Activated naive CD8-positive, alpha-beta T cell treated with anti-CD3 and anti-CD28 coated beads for 36 hours (primary cell): ENCODE measurements at regions not wholly inside any gene's neighbourhood (a gene's known extent, or its start where the extent isn't known, plus 50 kb on each side); places are given as distances from the start of the nearest gene placed in this dataset.
"Not testable (repeated sequence)": the region's sequence is repeated elsewhere in the genome, so short reads cannot be mapped to it uniquely, and the experiment has no call there.

Experiments used
- DNase-seq: peaks from one replicate; pipeline ENCODE4 v3.0.0; 2021
- H3K27ac Mint-ChIP-seq: one replicate; pipeline ENCODE4 v1.8.0; 2022; ENCODE audit warnings: mild to moderate bottlenecking, moderate library complexity, mixed read lengths
- H3K27me3 Mint-ChIP-seq: one replicate; pipeline ENCODE4 v1.8.0; 2022; ENCODE audit warnings: mild to moderate bottlenecking, mixed read lengths
- H3K36me3 Mint-ChIP-seq: one replicate; pipeline ENCODE4 v1.8.0; 2021; ENCODE audit warnings: mild to moderate bottlenecking, mixed read lengths
- H3K4me1 Mint-ChIP-seq: one replicate; pipeline ENCODE4 v1.8.0; 2021; ENCODE audit warnings: mixed read lengths
- H3K4me3 Mint-ChIP-seq: one replicate; pipeline ENCODE4 v1.8.0; 2022; ENCODE audit warnings: mild to moderate bottlenecking, moderate library complexity, mixed read lengths
- H3K9me3 Mint-ChIP-seq: one replicate; pipeline ENCODE4 v1.8.0; 2022; ENCODE audit warnings: mixed read lengths

DNA sequence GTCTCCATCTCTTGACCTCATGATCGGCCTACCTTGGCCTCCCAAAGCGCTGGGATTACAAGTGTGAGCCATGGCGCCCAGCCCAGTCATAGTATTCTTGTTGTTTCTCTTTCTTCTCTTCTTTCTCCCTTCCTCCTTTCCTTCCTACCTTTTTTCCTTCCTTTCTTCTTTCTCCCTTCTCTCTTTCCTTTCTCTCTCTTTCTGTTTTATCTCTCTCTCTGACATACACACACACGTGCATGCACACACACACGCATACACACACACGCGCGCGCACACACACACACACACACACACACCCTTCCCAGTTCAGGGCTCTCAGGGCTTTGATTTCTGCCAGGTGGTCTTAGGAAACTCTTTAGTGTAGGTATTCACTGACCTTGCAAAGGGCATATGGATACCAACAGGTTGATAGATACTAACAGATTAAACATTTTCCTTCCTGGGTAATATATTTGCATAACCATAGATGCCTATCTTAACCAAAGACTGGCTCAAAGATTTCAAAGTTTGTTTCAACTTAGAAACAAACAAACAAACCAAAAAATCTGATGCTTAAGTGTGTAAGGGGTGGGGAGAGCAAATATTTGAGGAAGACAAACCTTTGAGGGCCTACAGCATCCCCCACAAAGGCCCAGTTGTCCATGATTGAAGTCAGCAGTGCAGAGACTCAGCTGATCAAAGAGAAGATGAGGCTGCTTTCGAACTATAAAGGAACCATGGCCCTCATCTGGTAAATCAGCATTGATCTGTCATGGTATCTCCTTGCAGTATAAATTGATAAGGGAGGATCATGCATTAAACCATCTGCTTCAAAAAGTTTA lies 288.2 kb upstream of the SEMA6A start:
- Mint-ChIP-seq H3K27me3 (peaks cover 9% of the 10 kb centered on the region), H3K4me3 (no peak overlapping the region), H3K27ac (no peak overlapping the region), H3K4me1 (no peaks in the 10 kb centered on the region), H3K9me3 (no peaks in the 10 kb centered on the region), H3K36me3 (no peaks in the 10 kb centered on the region)
- no peak for DNase-seq

DNA sequence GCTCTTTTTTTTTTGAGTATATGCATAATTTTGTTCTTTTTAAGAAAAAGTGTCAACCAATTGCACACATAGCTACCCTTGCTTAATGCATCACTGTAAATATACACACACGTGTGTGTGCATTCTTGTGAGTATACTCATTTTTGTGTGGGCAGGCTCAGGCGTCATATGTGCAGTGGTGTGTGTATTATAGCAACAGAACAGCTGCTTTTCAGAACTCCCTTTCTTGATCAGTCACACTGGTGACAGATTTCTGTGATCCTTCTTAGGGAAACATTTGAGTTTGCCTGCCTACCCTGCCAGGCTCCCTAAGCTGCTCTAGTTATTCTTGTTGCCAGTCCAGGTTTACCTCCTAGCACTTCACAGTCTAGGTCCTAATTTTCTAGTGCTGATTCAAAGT lies 287.0 kb upstream of the SEMA6A start:
- H3K4me1 Mint-ChIP-seq: no peaks in the 10 kb centered on the region

DNA sequence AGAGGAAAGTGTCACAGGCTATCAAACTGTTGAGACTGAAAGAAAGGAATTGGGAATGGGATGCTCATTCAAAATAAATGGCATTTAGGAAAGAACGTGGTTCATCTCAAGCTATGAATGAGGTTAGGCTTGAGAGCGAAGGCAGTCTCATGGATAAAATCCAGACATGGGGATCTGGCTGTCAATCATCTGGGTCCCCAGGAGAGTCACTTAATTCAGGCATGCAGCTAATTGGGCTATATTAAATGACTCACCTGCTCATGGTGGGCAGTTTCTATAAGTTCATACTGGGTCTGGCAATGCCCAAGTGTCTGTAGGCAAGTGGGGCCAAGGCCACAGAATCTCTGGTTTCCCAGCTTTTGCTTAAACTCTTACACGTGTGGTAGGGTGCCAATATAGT lies 286.5 kb upstream of the SEMA6A start:
- Mint-ChIP-seq H3K27me3 (peaks cover 6% of the 10 kb centered on the region), H3K4me3 (no peak overlapping the region)

More for the DNA sequence above, 287.0 kb upstream of the SEMA6A start:
- Mint-ChIP-seq H3K9me3 (no peaks in the 10 kb centered on the region), H3K27ac (no peak overlapping the region), H3K27me3 (peaks cover 6% of the 10 kb centered on the region), H3K4me3 (no peak overlapping the region), H3K36me3 (no peaks in the 10 kb centered on the region)
- no peak for DNase-seq

DNA sequence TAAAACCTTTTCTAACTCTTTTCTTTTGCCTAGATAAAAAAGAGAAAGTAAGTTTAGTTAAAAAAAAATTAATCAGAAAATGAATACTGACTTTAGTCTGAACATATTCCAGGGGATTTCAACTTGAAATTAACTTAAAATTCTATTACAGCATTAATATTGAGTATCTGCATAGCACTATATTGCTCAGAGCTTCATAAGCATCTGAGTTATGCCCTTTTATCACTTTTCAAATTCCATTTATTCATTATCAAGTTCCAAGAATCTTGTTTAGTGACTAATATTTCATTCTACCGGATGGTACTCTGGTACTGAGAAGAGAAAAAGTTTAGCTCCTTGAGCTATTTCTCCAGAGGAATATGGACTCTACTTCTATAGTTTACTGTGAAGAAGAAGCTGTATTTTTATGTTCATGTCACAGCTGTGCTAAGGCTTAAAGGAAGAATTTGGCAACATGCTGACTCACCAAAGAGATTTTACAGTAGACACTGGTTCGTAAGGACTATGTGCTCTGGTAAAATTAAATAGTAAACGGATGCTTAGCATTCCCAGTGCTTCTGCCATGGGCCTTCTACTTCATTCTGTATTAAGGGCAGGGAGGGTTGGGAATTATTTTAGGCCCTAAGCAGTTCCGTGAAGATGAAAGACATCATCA lies 285.2 kb upstream of the SEMA6A start:
- no peak for DNase-seq
- H3K9me3 Mint-ChIP-seq: no peaks in the 10 kb centered on the region
- H3K4me1 Mint-ChIP-seq: no peaks in the 10 kb centered on the region
- no peak overlapping the region for H3K27ac Mint-ChIP-seq
- peaks cover 2% of the 10 kb centered on the region for H3K27me3 Mint-ChIP-seq
- no peaks in the 10 kb centered on the region for H3K36me3 Mint-ChIP-seq
- no peak overlapping the region for H3K4me3 Mint-ChIP-seq

More for the DNA sequence above, 286.5 kb upstream of the SEMA6A start:
- H3K4me1 Mint-ChIP-seq: no peaks in the 10 kb centered on the region
- no peak overlapping the region for H3K27ac Mint-ChIP-seq
- H3K36me3 Mint-ChIP-seq: no peaks in the 10 kb centered on the region
- no peaks in the 10 kb centered on the region for H3K9me3 Mint-ChIP-seq
- DNase-seq: no peak

DNA sequence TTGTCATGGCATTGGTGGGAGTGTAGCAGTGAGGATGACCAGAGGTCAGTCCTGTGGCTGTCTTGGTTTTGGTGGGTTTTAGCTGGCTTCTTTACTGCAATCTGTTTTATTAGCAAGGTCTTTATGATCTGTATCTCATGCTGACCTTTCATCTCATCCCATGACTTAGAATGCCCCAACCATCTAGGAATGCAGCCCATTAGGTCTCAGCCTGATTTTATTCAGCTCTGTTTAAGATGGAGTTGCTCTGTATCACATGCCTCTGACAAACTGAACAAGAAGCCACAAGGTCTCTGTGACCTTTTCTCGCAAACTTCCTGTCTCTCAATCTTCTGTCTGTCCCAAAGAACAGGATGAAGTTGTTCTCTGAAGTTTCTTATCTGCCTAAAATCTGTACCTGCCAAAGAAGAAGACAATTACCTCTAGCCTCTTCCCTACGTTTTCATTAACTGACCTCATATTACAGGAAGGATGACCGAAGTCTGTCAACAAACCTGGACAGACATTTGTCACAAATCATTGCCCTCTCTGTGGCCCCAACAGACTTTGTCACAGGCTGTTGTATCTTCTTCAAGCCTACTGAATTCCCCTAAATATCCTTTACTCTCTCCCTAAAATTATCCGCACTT lies 284.2 kb upstream of the SEMA6A start:
- H3K27ac Mint-ChIP-seq: no peak overlapping the region
- H3K27me3 Mint-ChIP-seq: no peaks in the 10 kb centered on the region
- DNase-seq: no peak
- H3K4me3 Mint-ChIP-seq: no peak overlapping the region
- no peaks in the 10 kb centered on the region for H3K4me1 Mint-ChIP-seq
- no peaks in the 10 kb centered on the region for H3K9me3 Mint-ChIP-seq
- no peaks in the 10 kb centered on the region for H3K36me3 Mint-ChIP-seq

DNA sequence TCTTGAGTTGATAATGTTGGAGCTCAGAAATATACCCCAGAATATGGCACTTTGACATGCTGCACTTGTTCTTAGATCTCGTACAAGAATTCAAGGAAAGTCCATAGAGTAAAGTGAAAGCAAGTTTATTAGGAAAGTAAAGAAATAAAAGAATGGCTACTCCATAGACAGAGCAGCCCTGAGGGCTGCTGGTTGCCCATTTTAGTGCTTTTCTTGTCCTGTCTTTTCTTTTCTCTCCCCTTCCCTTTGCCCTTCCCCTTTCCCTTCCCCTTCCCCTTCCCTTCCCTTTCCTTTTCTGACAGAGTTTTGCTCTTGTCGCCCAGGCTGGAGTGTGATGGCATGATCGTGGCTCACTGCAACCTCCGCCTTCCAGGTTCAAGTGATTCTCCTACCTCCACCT lies 283.4 kb upstream of the SEMA6A start:
- H3K4me1 Mint-ChIP-seq, H3K36me3 Mint-ChIP-seq, H3K9me3 Mint-ChIP-seq, H3K27me3 Mint-ChIP-seq, H3K27ac Mint-ChIP-seq, H3K4me3 Mint-ChIP-seq, DNase-seq: not testable (repeated sequence)

DNA sequence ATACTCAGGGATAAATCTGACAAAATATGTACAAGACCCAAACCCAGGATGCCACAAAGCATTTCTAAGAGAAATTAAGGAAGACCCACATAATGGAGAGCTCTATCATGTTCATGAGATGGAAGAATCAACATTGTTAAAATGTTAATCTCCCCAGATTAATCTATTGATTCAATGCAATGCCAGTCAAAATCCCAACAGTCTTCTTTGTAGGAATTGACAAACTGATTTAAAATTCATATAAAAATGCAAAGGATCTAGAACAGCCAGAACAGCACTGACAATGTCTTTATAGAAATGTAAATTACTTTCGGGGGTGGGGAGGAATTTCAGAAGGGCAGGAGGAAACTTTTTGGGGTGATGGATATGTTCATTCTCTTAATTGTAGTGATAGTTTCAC lies 281.6 kb upstream of the SEMA6A start:
- no peaks in the 10 kb centered on the region for H3K4me1 Mint-ChIP-seq
- no peak overlapping the region for H3K27ac Mint-ChIP-seq
- H3K27me3 Mint-ChIP-seq: no peaks in the 10 kb centered on the region
- no peaks in the 10 kb centered on the region for H3K36me3 Mint-ChIP-seq
- H3K9me3 Mint-ChIP-seq: no peaks in the 10 kb centered on the region
- H3K4me3 Mint-ChIP-seq: no peak overlapping the region
- DNase-seq: no peak

DNA sequence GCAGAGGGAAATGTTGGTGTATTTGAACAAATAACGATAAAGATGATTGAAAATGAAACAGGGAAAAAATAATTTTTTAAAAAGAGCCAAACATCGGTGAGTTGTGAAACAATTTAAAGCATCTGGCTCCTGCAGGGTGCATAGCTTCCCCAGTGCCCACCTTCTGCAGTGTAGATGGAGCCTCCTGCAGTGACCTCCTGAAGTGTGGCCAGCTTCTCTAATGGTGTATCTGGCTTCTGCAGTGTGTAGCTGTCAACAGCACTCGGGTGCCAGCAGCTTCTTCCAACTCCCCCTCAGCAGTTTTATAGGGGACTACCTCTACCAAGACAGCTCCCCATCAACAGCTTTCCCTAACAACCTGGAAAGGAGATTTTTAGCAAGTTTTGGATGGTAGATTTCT lies 279.4 kb upstream of the SEMA6A start:
- Mint-ChIP-seq H3K27ac (no peak overlapping the region), H3K4me3 (no peak overlapping the region), H3K9me3 (no peaks in the 10 kb centered on the region), H3K27me3 (peaks cover 3% of the 10 kb centered on the region), H3K4me1 (no peaks in the 10 kb centered on the region), H3K36me3 (no peaks in the 10 kb centered on the region)
- no peak for DNase-seq

DNA sequence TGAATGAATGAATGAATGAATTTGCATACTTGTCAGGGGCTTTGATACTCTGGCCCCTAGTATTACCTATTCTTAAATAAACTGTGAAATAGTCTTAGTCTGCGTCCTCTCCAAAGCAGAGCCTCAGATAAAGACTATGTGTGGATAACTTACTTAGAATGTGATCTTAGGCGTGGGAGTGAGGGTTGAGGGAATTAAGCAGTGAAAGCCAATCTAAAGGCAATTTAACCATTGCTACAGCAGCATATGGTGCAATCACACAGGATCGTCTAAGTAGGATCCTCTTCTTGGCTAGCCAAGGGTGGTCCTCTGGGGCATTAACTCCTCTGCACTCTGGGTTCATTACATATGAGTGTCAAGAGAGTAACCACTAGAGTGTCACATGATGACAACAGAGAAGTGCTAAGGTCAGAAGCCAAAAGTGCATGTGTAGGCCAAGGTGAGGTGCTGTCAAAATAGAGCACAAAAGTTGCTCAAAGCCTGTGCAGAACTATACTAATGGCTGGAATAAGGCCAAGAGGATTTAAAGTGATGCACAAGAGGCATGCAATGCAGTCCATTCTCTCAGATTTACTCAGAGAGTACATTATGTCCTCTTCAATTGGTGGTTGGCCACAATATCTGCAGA lies 274.4 kb upstream of the SEMA6A start:
- Mint-ChIP-seq H3K36me3 (no peaks in the 10 kb centered on the region), H3K9me3 (peaks cover under 1% of the 10 kb centered on the region), H3K4me3 (no peak overlapping the region), H3K27ac (no peak overlapping the region), H3K27me3 (peaks cover 8% of the 10 kb centered on the region), H3K4me1 (no peaks in the 10 kb centered on the region)
- DNase-seq: no peak

DNA sequence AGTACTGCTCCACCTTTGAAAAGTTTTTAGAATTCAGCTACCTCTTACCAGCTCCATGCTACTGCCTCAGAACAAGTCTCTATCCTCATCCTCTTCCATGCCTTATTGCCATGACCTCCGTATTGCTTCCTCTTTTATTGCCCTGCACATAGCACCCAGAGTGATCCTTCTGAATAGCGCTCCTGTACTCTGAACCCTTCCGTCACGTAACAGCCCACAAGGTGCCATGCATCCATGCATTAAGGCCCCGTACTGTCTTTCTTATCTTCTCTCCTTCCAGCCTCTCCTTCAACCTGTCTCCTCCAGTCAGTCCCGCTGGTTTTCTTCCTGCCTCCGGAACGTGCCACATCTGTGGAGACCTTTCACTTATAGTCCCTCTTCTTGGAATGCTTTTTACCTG lies 273.3 kb upstream of the SEMA6A start:
- Mint-ChIP-seq H3K4me1 (no peaks in the 10 kb centered on the region), H3K4me3 (no peak overlapping the region), H3K27ac (no peak overlapping the region), H3K27me3 (peaks cover 8% of the 10 kb centered on the region), H3K36me3 (no peaks in the 10 kb centered on the region), H3K9me3 (peaks cover 3% of the 10 kb centered on the region)
- DNase-seq: no peak

DNA sequence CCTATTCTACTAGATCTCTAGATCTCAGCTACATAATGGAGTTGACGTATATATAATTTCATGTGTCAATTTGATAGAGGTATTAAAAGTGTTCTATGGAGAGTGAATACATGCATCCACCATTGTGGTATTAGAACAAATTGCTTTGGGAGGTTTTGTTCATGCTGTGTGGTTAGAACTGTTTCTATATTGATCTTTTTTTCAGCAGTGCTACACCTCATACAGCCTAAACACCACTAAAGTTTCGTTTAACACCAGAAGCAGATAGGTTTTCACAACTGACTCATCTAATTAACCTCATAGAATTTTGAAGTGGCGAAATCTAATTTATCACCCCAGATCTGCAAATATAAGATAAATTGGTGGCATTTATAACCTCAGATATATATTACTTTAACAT lies 269.4 kb upstream of the SEMA6A start:
- H3K27me3 Mint-ChIP-seq: peaks cover 5% of the 10 kb centered on the region
- no peaks in the 10 kb centered on the region for H3K36me3 Mint-ChIP-seq
- no peak overlapping the region for H3K4me3 Mint-ChIP-seq
- H3K9me3 Mint-ChIP-seq: peaks cover 3% of the 10 kb centered on the region
- DNase-seq: no peak
- no peaks in the 10 kb centered on the region for H3K4me1 Mint-ChIP-seq
- no peak overlapping the region for H3K27ac Mint-ChIP-seq

DNA sequence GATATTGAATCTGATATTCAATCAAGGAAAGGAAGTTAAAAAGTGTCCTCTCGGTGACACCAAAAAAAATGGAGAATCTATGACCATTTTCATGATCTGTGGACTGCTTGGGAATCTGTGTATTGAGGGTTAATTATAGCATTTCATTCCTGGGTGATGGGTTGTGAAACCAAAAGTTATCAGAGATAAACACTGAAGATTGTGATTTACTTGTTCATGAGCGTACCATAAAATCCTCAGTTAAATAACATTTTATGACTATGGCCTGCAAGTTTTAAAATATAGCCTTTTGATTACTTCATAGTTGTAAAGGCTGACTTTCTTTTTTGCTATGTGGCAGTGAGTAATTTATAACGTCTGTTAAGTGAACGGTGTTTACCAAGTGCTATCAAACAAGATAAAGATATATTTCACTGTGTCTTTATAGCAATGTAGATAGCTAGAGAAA lies 267.9 kb upstream of the SEMA6A start:
- no peaks in the 10 kb centered on the region for H3K27me3 Mint-ChIP-seq
- peaks cover 3% of the 10 kb centered on the region for H3K9me3 Mint-ChIP-seq
- no peak overlapping the region for H3K4me3 Mint-ChIP-seq
- no peak overlapping the region for H3K27ac Mint-ChIP-seq
- no peaks in the 10 kb centered on the region for H3K4me1 Mint-ChIP-seq
- DNase-seq: no peak
- no peaks in the 10 kb centered on the region for H3K36me3 Mint-ChIP-seq

DNA sequence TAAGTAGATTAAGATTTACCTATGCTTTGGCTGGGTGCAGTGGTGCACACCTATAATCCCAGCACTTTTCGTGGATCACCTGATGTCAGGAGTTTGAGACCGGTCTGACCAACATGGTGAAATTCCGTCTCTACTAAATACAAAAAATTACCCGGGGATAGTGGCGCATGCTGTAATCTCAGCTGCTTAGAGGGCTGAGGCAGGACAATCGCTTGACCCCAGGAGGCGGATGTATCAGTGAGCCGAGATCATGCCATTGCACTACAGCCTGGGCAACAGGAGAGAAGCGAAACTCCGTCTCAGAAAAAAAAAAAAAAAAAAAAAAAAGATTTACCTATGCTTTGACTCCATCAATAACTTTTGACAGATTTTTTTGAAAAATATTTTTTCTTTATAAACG lies 267.1 kb upstream of the SEMA6A start:
- Mint-ChIP-seq H3K4me3 (no peak overlapping the region), H3K9me3 (peaks cover 3% of the 10 kb centered on the region), H3K36me3 (no peaks in the 10 kb centered on the region), H3K4me1 (no peaks in the 10 kb centered on the region), H3K27ac (no peak overlapping the region), H3K27me3 (no peaks in the 10 kb centered on the region)
- no peak for DNase-seq

DNA sequence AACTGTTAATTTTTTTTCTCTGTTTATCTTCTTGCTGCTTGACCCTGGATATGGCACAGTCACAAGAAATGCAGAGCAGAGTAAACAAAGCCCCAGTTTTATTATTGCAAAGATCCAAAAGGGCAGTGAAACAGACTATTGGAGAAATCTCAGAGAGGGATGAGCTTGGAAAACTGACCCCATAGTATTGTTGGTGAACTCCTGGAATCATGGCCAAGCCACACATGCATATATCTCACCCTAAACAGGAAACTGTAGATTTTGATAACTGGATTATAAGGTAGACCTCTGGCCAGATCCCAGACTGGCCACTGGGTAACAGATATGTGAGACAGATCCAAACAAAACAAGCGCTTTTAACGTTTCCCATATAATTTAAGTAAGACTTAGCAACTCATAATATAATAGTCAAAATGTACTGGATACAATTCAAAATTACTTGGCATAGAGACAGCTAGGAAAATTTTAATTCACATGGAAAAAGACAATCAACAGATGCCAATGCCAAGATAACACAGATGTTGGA lies 263.5 kb upstream of the SEMA6A start:
- no peaks in the 10 kb centered on the region for H3K9me3 Mint-ChIP-seq
- H3K4me1 Mint-ChIP-seq: no peaks in the 10 kb centered on the region
- no peaks in the 10 kb centered on the region for H3K27me3 Mint-ChIP-seq
- H3K27ac Mint-ChIP-seq: no peak overlapping the region
- H3K4me3 Mint-ChIP-seq: no peak overlapping the region
- DNase-seq: no peak
- no peaks in the 10 kb centered on the region for H3K36me3 Mint-ChIP-seq
